ENCODE measurements at regions not wholly inside any gene's neighbourhood (a gene's known extent, or its start where the extent isn't known, plus 50 kb on each side); places are given as distances from the start of the nearest gene placed in this dataset.

- H4K5ac ChIP-seq (ENCODE audit: insufficient read length, low read depth, low read length), result no peak overlapping the region
- H3K4me1 ChIP-seq (replicated peaks in 1 of 4; ENCODE audit: control insufficient read depth in 3 of 4, insufficient read depth in 4 of 4, low read length in 3 of 4), result no peaks in the 10 kb centered on the region
- no peak overlapping the region for H3K18ac ChIP-seq (ENCODE audit: extremely low read depth, low read length)
- no peak overlapping the region for H3K9ac ChIP-seq (replicated peaks in 1 of 4; ENCODE audit: extremely low read depth in 1 of 4, low read depth in 3 of 4, low read length in 3 of 4)
- DNase-seq (ENCODE audit: low read depth in 1 of 2, low spot score in 2 of 2) (no peak), FAIRE-seq (no peak)
- 88% methylated on average over 13 of the region's 13 CpGs; no CpG with 5 or more reads in 1 of the 2 experiments for WGBS, 2 experiments (ENCODE audit: extremely low coverage in 1 of 2, insufficient coverage in 1 of 2, insufficient read length in 1 of 2, insufficient replicate concordance in 2 of 2, low coverage in 1 of 2, low lambda C conversion rate in 2 of 2, missing lambda C conversion rate in 1 of 2)
- H4K8ac ChIP-seq (ENCODE audit: extremely low read depth, insufficient read depth, low read length), result no peak overlapping the region
- H3K79me2 ChIP-seq (ENCODE audit: control insufficient read depth in 1 of 2, insufficient read depth in 2 of 2, low read length in 2 of 2), result no peaks in the 10 kb centered on the region
- ChIA-PET CTCF (ENCODE audit: partially characterized antibody) (interaction anchor here (0.7 to 1.0 kb wide), 3 partner anchors 10 to 149 kb away, joined by 3 read pairs; no protein-coding TSS in a partner anchor), POLR2A (ENCODE audit: partially characterized antibody) (interaction anchor here (1.0 kb wide), 1 partner anchor 12 kb away, joined by 4 read pairs; no protein-coding TSS in a partner anchor)
- no peaks in the 10 kb centered on the region for H3K23me2 ChIP-seq (ENCODE audit: low read depth, low read length)
- no peak overlapping the region for H3K27ac ChIP-seq (ENCODE audit: low read depth, low read length)
- H3K14ac ChIP-seq (ENCODE audit: insufficient read length), result no peak overlapping the region
- H4K91ac ChIP-seq (replicated peaks; ENCODE audit: insufficient read length, low read length), result no peak overlapping the region
- no peak overlapping the region for H3K4ac ChIP-seq (replicated peaks; ENCODE audit: insufficient read length, low read depth, low read length)
- H3K4me2 ChIP-seq (ENCODE audit: insufficient read depth in 1 of 2, low read depth in 2 of 2, low read length in 2 of 2), result no peak overlapping the region
- H3K9me3 ChIP-seq (ENCODE audit: insufficient read depth in 2 of 2, low read depth in 1 of 2, low read length in 1 of 2), result peaks cover 6 to 9% of the 10 kb centered on the region in 2 experiments
- no peak overlapping the region for H2BK15ac ChIP-seq (ENCODE audit: low read length)
- no peak overlapping the region for H2AFZ ChIP-seq (ENCODE audit: low read length)
- no peak overlapping the region for H3K4me3 ChIP-seq (ENCODE audit: extremely low read depth in 1 of 4, insufficient read depth in 2 of 4, low read depth in 3 of 4, low read length in 4 of 4)
- H4K20me1 ChIP-seq (replicated peaks in 1 of 2; ENCODE audit: control insufficient read depth in 1 of 2, insufficient read depth in 2 of 2, low read length in 2 of 2), result no peaks in the 10 kb centered on the region
- no peak overlapping the region for H2BK120ac ChIP-seq (replicated peaks; ENCODE audit: low read depth, low read length)
- no peak overlapping the region for H2BK20ac ChIP-seq (ENCODE audit: low read length)
- no peak overlapping the region for H2AK5ac ChIP-seq (ENCODE audit: low read depth, low read length)
- no peaks in the 10 kb centered on the region for H3K27me3 ChIP-seq (replicated peaks in 1 of 4; ENCODE audit: control insufficient read depth in 3 of 4, extremely low read depth in 1 of 4, insufficient read depth in 3 of 4, low read length in 3 of 4)
- H3K79me1 ChIP-seq (ENCODE audit: low read depth, low read length), result no peaks in the 10 kb centered on the region
- no peak overlapping the region for H3K23ac ChIP-seq (ENCODE audit: insufficient read length)
- TF ChIP-seq NANOG (IDR thresholded peaks at IDR 0.05; ENCODE audit: insufficient read depth, low read depth, low read length, poor library complexity, severe bottlenecking), result no peak
- no peak for TF ChIP-seq RNF2 (IDR thresholded peaks at IDR 0.05; ENCODE audit: borderline replicate concordance, low read depth, low read length, missing control alignments, poor library complexity, severe bottlenecking)
- TF ChIP-seq, protein P1, sequence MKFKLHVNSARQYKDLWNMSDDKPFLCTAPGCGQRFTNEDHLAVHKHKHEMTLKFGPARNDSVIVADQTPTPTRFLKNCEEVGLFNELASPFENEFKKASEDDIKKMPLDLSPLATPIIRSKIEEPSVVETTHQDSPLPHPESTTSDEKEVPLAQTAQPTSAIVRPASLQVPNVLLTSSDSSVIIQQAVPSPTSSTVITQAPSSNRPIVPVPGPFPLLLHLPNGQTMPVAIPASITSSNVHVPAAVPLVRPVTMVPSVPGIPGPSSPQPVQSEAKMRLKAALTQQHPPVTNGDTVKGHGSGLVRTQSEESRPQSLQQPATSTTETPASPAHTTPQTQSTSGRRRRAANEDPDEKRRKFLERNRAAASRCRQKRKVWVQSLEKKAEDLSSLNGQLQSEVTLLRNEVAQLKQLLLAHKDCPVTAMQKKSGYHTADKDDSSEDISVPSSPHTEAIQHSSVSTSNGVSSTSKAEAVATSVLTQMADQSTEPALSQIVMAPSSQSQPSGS (IDR thresholded peaks at IDR 0.05; ENCODE audit: low read length), result no peak
- TF ChIP-seq POLR2A (IDR thresholded peaks at IDR 0.05; ENCODE audit: control extremely low read depth in 1 of 2, low read depth in 2 of 2, low read length in 2 of 2), result no peak
- no peak for TF ChIP-seq SIX5 (IDR thresholded peaks at IDR 0.05; ENCODE audit: low read depth, low read length)
- no peak for TF ChIP-seq CTCF (IDR thresholded peaks at IDR 0.05; ENCODE audit: control extremely low read depth in 1 of 3, insufficient read depth in 1 of 3, low read depth in 1 of 3, low read length in 3 of 3)
- no peak overlapping the region for H3K56ac ChIP-seq (replicated peaks; ENCODE audit: insufficient read length, low read depth, low read length)
- no peak overlapping the region for H2BK5ac ChIP-seq (ENCODE audit: low read depth, low read length)
- no peaks in the 10 kb centered on the region for H3K36me3 ChIP-seq (ENCODE audit: control insufficient read depth in 2 of 4, insufficient read depth in 4 of 4, low read length in 3 of 4)
- no peak overlapping the region for H2BK12ac ChIP-seq (ENCODE audit: low read depth, low read length)
Measured at GRCh38 chr17:77664097-77664729, 294.3 kb upstream of the TNRC6C start.
